GM06990 (cell line): ENCODE measurements at regions not wholly inside any gene's neighbourhood (a gene's known extent, or its start where the extent isn't known, plus 50 kb on each side); places are given as distances from the start of the nearest gene placed in this dataset.

Experiments
- DNase-seq: peaks from one replicate; pipeline ENCODE4 v3.0.0-alpha.2; 2011; ENCODE audit not compliant: insufficient read length; ENCODE audit errors: extremely low read depth
- H3K27me3 ChIP-seq: replicated peaks from 2 replicates; pipeline ENCODE4 v1.6.0; 2011; ENCODE audit warnings: low read length; ENCODE audit not compliant: control insufficient read depth, insufficient read depth
- H3K36me3 ChIP-seq: 2 replicates; pipeline ENCODE4 v1.5.1; 2011; ENCODE audit warnings: low read length; ENCODE audit not compliant: control insufficient read depth, insufficient read depth
- H3K4me3 ChIP-seq: replicated peaks from 2 replicates; pipeline ENCODE4 v1.5.1; 2011; ENCODE audit warnings: low read depth, mild to moderate bottlenecking, control low read depth, low read length
- TF ChIP-seq, protein P1 (sequence below): IDR thresholded peaks from 2 replicates; pipeline ENCODE4 v1.5.1; 2011; ENCODE audit warnings: low read length, control low read depth, mild to moderate bottlenecking, inconsistent platforms; ENCODE audit not compliant: insufficient read depth, poor library complexity, severe bottlenecking

- DNase-seq: no peak
These were observed 342.5 kb upstream of the NR2F2 start for GRCh38 chr15:95987886-95988573.

GRCh38 chr15:95988574-95988887 lies 342.0 kb upstream of the NR2F2 start:
- DNase-seq: no peak
- Histone ChIP-seq H3K27me3 (no peaks in the 10 kb centered on the region), H3K4me3 (no peak overlapping the region), H3K36me3 (no peaks in the 10 kb centered on the region)
- TF ChIP-seq, protein P1, sequence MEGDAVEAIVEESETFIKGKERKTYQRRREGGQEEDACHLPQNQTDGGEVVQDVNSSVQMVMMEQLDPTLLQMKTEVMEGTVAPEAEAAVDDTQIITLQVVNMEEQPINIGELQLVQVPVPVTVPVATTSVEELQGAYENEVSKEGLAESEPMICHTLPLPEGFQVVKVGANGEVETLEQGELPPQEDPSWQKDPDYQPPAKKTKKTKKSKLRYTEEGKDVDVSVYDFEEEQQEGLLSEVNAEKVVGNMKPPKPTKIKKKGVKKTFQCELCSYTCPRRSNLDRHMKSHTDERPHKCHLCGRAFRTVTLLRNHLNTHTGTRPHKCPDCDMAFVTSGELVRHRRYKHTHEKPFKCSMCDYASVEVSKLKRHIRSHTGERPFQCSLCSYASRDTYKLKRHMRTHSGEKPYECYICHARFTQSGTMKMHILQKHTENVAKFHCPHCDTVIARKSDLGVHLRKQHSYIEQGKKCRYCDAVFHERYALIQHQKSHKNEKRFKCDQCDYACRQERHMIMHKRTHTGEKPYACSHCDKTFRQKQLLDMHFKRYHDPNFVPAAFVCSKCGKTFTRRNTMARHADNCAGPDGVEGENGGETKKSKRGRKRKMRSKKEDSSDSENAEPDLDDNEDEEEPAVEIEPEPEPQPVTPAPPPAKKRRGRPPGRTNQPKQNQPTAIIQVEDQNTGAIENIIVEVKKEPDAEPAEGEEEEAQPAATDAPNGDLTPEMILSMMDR: no peak

More at GRCh38 chr15:95987886-95988573, 342.5 kb upstream of the NR2F2 start:
- Histone ChIP-seq H3K27me3 (no peaks in the 10 kb centered on the region), H3K36me3 (no peaks in the 10 kb centered on the region), H3K4me3 (no peak overlapping the region)
- TF ChIP-seq, protein P1: no peak

GRCh38 chr15:95989392-95989791 lies 341.1 kb upstream of the NR2F2 start:
- Histone ChIP-seq H3K27me3 (no peaks in the 10 kb centered on the region), H3K4me3 (no peak overlapping the region), H3K36me3 (no peaks in the 10 kb centered on the region)
- DNase-seq: no peak
- TF ChIP-seq, protein P1: no peak

DNA sequence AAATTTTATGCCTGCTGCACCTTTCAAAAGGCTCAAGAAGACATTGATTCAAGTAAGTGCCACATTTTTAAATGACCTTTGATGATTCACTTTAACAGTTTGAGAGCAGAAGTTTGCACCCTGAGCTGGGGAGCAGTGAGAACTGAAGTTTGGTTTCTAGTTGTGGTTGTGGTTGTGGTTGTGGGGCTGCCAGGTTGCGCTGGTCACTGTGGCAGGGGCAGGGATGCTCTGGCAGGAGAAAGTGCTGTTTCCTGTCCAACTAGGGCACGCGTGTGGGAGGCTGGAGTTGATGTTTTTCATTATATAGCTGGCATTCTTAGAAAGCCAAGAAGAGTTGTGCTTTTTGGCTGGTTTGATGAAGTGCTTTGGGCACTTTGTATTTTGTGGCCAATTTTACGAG lies 339.7 kb upstream of the NR2F2 start:
- no peak overlapping the region for H3K4me3 ChIP-seq
- DNase-seq: peak; percentile 42
- TF ChIP-seq, protein P1: no peak
- H3K27me3 ChIP-seq: no peaks in the 10 kb centered on the region
- H3K36me3 ChIP-seq: no peaks in the 10 kb centered on the region

GRCh38 chr15:95994418-95994817 lies 336.1 kb upstream of the NR2F2 start:
- Histone ChIP-seq H3K27me3 (no peaks in the 10 kb centered on the region), H3K4me3 (no peak overlapping the region), H3K36me3 (no peaks in the 10 kb centered on the region)
- TF ChIP-seq, protein P1: no peak
- DNase-seq: no peak
